Lower leg skin (tissue), 4 donors: ENCODE measurements at regions not wholly inside any gene's neighbourhood (a gene's known extent, or its start where the extent isn't known, plus 50 kb on each side); places are given as distances from the start of the nearest gene placed in this dataset.

Experiments
- DNase-seq, 2 donors: peaks; one replicate each; pipeline ENCODE4 v3.0.0-alpha.2; 2019; ENCODE audit warnings: low spot score in 2 of 2
- H3K4me3 ChIP-seq: fragments of 200-600 bp; sonication (generic); 2 replicates; pipeline ENCODE4 v1.5.1; 2017; ENCODE audit warnings: mild to moderate bottlenecking, low read depth; ENCODE audit not compliant: poor library complexity, severe bottlenecking
- CTCF ChIP-seq, 3 donors: fragments of 450-650 bp; IDR thresholded peaks; one replicate each; pipeline ENCODE4 v1.5.1; 2016; ENCODE audit warnings: antibody characterized with exemption in 3 of 3, mild to moderate bottlenecking in 3 of 3, moderate library complexity in 2 of 3
- POLR2A ChIP-seq, 2 donors: fragments of 450-650 bp; IDR thresholded peaks; one replicate each; pipeline ENCODE4 v1.6.1; 2016 to 2017; ENCODE audit warnings: antibody characterized with exemption in 2 of 2, mild to moderate bottlenecking in 1 of 2, moderate library complexity in 1 of 2
- WGBS, 2 donors: methylation state at CpG; one replicate each; pipeline ENCODE4 v1.1.5; 2018; 5-methylcytosine and 5-hydroxymethylcytosine counted together
- intact Hi-C: fragments of 100-400 bp; cut with DNase I; formaldehyde crosslinking; loops from one replicate; pipeline ENCODE4 v1.15.0; 2023; ENCODE audit warnings: low total_unique reads

- H3K4me3 ChIP-seq = no peak overlapping the region
- DNase-seq = no peak
- 93 to 94% methylated on average over 4 of the region's 4 CpGs for WGBS, 2 donors
- intact Hi-C loops = no loop called here
- TF ChIP-seq POLR2A (IDR thresholded peaks at IDR 0.05) (no peak), CTCF (IDR thresholded peaks at IDR 0.05) (no peak)
Measured at GRCh38 chr2:59395119-59395518, 1154.0 kb upstream of the FANCL start.

- no peak for DNase-seq
- intact Hi-C loops = no loop called here
Measured at GRCh38 chr2:59391896-59392295, 1150.8 kb upstream of the FANCL start.

GRCh38 chr2:59390581-59390980 is 1149.5 kb upstream of the FANCL start:
- no peak for DNase-seq
- no peak overlapping the region for H3K4me3 ChIP-seq
- TF ChIP-seq CTCF (IDR thresholded peaks at IDR 0.05) (no peak), POLR2A (IDR thresholded peaks at IDR 0.05) (no peak)
- intact Hi-C loops = no loop called here
- WGBS, 2 donors = 89 to 94% methylated on average over 2 of the region's 2 CpGs

More at GRCh38 chr2:59391896-59392295, 1150.8 kb upstream of the FANCL start:
- no peak for TF ChIP-seq POLR2A (IDR thresholded peaks at IDR 0.05)
- no peak for TF ChIP-seq CTCF (IDR thresholded peaks at IDR 0.05)
- no peak overlapping the region for H3K4me3 ChIP-seq
- WGBS, 2 donors = 94 to 96% methylated on average over 2 of the region's 2 CpGs

- no peak for TF ChIP-seq POLR2A (IDR thresholded peaks at IDR 0.05)
- no peak for TF ChIP-seq CTCF (IDR thresholded peaks at IDR 0.05)
- DNase-seq = peak in 1 of 2 donors; percentile 33
- intact Hi-C loops = no loop called here
- no peak overlapping the region for H3K4me3 ChIP-seq
- 22 to 26% methylated on average over 1 of the region's 1 CpG for WGBS, 2 donors
Measured at GRCh38 chr2:59389240-59389639, 1148.1 kb upstream of the FANCL start.

- TF ChIP-seq POLR2A (IDR thresholded peaks at IDR 0.05) = no peak
- no peak for TF ChIP-seq CTCF (IDR thresholded peaks at IDR 0.05)
- H3K4me3 ChIP-seq = no peak overlapping the region
- 91 to 92% methylated on average over 10 of the region's 10 CpGs for WGBS, 2 donors
- intact Hi-C loops = no loop called here
- no peak for DNase-seq
Measured at GRCh38 chr2:59385971-59386370, 1144.8 kb upstream of the FANCL start.

GRCh38 chr2:59383473-59383872 is 1142.3 kb upstream of the FANCL start:
- no peak for DNase-seq
- intact Hi-C loops = no loop called here
- H3K4me3 ChIP-seq = no peak overlapping the region
- no peak for TF ChIP-seq POLR2A (IDR thresholded peaks at IDR 0.05)
- TF ChIP-seq CTCF (IDR thresholded peaks at IDR 0.05) = no peak
- WGBS, 2 donors = 71% methylated on average over 1 of the region's 1 CpG
